NT2/D1 (cell line): ENCODE measurements at regions not wholly inside any gene's neighbourhood (a gene's known extent, or its start where the extent isn't known, plus 50 kb on each side); places are given as distances from the start of the nearest gene placed in this dataset.

Experiments
- DNase-seq: peaks from one replicate; pipeline ENCODE4 v3.0.0-alpha.2; 2011; ENCODE audit warnings: low read depth, low spot score
- H3K27me3 ChIP-seq: 2 replicates; pipeline ENCODE4 v1.6.0; 2011; ENCODE audit warnings: mild to moderate bottlenecking; ENCODE audit not compliant: insufficient read length, insufficient read depth
- H3K36me3 ChIP-seq: 2 replicates; pipeline ENCODE4 v1.6.1; 2011; ENCODE audit warnings: mild to moderate bottlenecking, low read length, mixed read lengths; ENCODE audit not compliant: insufficient read depth, insufficient read length
- H3K4me1 ChIP-seq: 2 replicates; pipeline ENCODE4 v1.5.1; 2011; ENCODE audit not compliant: insufficient read depth, insufficient read length
- H3K4me3 ChIP-seq: 2 replicates; pipeline ENCODE4 v1.5.1; 2011; ENCODE audit warnings: low read depth; ENCODE audit not compliant: insufficient read length
- H3K9ac ChIP-seq: 2 replicates; pipeline ENCODE4 v1.6.0; 2011; ENCODE audit warnings: low read depth; ENCODE audit not compliant: insufficient read length
- H3K9me3 ChIP-seq: 2 replicates; pipeline ENCODE4 v1.5.1; 2011; ENCODE audit warnings: mild to moderate bottlenecking, low read length; ENCODE audit not compliant: insufficient read depth
- SUZ12 ChIP-seq: IDR thresholded peaks from 2 replicates; pipeline ENCODE4 v1.6.1; 2011; ENCODE audit not compliant: insufficient read length, insufficient read depth; ENCODE audit errors: extremely low read depth
- YY1 ChIP-seq: IDR thresholded peaks from 2 replicates; pipeline ENCODE4 v1.6.1; 2011; ENCODE audit not compliant: insufficient read length, insufficient read depth
- ZNF274 ChIP-seq: IDR thresholded peaks from 2 replicates; pipeline ENCODE4 v1.6.1; 2011; ENCODE audit warnings: mild to moderate bottlenecking, low read depth, low read length

DNA sequence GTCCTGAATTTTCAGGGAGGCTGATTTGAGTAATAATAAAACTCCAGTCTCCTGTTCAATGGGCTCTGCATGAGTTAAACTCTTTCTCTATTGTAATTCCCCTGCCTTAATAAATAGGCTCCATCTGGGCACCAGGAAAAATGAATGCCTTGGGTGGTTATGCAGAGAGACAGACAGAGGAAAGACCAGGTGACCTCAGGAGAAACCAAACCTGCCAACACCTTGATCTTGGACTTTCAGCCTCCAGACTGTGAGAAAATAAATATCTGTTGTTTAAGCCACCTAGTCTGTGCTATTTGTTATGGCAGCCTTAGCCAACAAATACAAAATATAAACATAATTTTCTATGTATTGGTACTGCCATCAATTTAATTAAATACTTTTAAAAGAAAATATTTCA, 64.8 kb upstream of the RAP2B start:
- H3K4me3 ChIP-seq: no peak overlapping the region
- no peak overlapping the region for H3K9ac ChIP-seq
- DNase-seq: no peak
- TF ChIP-seq ZNF274 (no peak), SUZ12 (no peak), YY1 (no peak)
- H3K27me3 ChIP-seq: no peaks in the 10 kb centered on the region
- no peaks in the 10 kb centered on the region for H3K9me3 ChIP-seq
- H3K4me1 ChIP-seq: no peaks in the 10 kb centered on the region
- H3K36me3 ChIP-seq: no peaks in the 10 kb centered on the region

DNA sequence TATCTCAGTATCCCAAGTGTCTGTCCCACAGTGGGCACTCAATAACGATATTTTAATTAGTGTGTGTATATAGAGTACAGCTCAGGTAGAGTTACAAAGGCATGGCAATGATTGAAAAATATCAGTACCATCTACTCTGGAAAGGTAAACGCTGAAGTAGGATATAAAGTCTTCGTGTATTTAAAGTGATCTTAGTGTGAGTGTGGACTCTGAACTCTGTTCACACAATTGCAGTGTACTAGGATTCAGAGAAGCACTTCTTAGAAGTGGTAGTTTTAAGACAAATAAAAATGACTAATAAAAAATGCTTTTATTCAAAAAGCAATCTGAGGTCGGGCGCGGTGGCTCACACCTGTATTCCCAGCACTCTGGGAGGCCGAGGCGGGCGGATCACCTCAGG, 62.9 kb upstream of the RAP2B start:
- no peaks in the 10 kb centered on the region for H3K4me1 ChIP-seq
- no peak overlapping the region for H3K4me3 ChIP-seq
- no peaks in the 10 kb centered on the region for H3K9me3 ChIP-seq
- no peak for TF ChIP-seq YY1
- no peak for TF ChIP-seq ZNF274
- no peak for TF ChIP-seq SUZ12
- no peaks in the 10 kb centered on the region for H3K27me3 ChIP-seq
- DNase-seq: no peak
- no peaks in the 10 kb centered on the region for H3K36me3 ChIP-seq
- H3K9ac ChIP-seq: no peak overlapping the region

DNA sequence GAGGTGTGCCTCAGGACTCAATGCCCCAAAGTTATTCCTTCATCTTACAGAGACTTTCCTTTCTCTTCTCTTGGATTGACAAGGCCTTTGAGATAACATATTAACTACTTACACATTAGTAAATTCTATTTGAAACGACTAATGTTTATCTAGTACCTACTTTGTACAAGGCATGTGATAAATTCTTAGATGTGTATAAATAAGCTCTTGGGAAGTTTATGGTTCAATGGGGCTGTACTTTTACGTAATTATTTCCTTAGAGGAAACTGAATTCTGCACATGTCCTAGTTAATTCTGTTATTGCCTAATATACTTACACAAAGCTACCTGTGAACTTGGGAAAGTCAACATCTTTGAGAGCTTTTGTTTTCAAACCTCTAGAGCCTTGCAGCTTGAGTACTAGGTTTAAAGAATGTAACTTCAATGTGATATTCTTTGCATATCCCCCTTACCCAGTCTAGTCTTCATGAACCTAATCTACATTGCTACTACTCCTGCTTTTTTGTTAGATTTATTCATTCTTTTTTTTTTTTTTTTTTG, 58.5 kb upstream of the RAP2B start:
- Histone ChIP-seq H3K9ac (no peak overlapping the region), H3K9me3 (no peaks in the 10 kb centered on the region), H3K4me3 (no peak overlapping the region), H3K27me3 (no peaks in the 10 kb centered on the region), H3K36me3 (no peaks in the 10 kb centered on the region), H3K4me1 (no peaks in the 10 kb centered on the region)
- no peak for TF ChIP-seq ZNF274
- TF ChIP-seq SUZ12: no peak
- TF ChIP-seq YY1: no peak
- no peak for DNase-seq

GRCh38 chr3:153110041-153110440, 52.0 kb upstream of the RAP2B start:
- Histone ChIP-seq H3K27me3 (no peaks in the 10 kb centered on the region), H3K4me3 (no peak overlapping the region), H3K36me3 (no peaks in the 10 kb centered on the region), H3K9ac (no peak overlapping the region), H3K9me3 (no peaks in the 10 kb centered on the region), H3K4me1 (no peaks in the 10 kb centered on the region)
- TF ChIP-seq SUZ12 (no peak), ZNF274 (no peak), YY1 (no peak)
- DNase-seq: no peak

DNA sequence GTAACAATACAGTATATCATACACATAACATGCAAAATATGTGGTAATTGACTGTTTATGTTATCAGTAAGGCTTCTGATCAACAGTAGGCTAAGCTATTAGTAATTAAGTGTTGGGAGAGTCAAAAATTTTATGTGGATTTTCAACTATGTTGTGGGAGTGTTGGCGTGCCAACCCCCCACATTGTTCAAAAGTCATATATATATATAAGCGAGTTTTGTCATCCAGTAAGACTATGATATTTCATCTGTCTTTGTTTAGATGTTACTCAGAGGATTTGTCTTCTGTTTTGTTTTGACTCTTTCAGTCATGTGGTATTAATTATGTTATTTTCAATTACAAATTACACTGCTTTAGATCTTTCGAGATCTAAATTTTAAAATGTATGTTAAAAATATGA, 51.0 kb upstream of the RAP2B start:
- H3K4me3 ChIP-seq: no peak overlapping the region
- TF ChIP-seq SUZ12 (no peak), ZNF274 (no peak), YY1 (no peak)
- H3K4me1 ChIP-seq: no peaks in the 10 kb centered on the region
- H3K9ac ChIP-seq: no peak overlapping the region
- no peaks in the 10 kb centered on the region for H3K36me3 ChIP-seq
- DNase-seq: no peak
- H3K27me3 ChIP-seq: no peaks in the 10 kb centered on the region
- H3K9me3 ChIP-seq: no peaks in the 10 kb centered on the region
